PC-9 (cell line): ENCODE measurements at regions not wholly inside any gene's neighbourhood (a gene's known extent, or its start where the extent isn't known, plus 50 kb on each side); places are given as distances from the start of the nearest gene placed in this dataset.

ENCODE experiments used
- EZH2 ChIP-seq: fragments of 200-600 bp; sonication (generic); IDR thresholded peaks from 2 replicates; pipeline ENCODE4 v1.8.0; 2017; ENCODE audit warnings: antibody characterized with exemption, low read depth
- TF ChIP-seq, protein P1 (sequence below): fragments of 200-600 bp; sonication (generic); conservative IDR thresholded peaks from 2 replicates; pipeline ENCODE4 v1.6.1; 2017; ENCODE audit warnings: mixed run types, antibody characterized with exemption, mild to moderate bottlenecking, moderate library complexity

DNA sequence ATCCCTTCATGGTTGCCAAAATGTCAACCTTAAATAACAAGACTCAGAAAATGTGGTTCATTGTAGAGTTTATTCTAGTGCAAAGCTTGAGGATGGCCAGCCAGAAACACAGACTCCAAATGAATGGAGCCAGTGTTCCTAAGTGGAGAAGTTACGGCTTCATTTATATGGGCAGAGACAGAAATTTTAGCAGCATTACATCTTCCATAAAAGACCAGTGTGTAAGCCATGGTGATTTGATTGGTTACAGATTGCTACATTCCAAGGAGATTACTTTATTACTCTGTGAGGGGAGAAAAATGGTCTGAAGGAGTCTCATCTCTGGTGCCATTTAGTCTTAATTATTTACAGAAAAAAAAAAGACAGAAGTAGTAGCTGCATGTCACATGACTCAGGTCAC lies 97.8 kb downstream of the OTOR start:
- TF ChIP-seq, protein P1, sequence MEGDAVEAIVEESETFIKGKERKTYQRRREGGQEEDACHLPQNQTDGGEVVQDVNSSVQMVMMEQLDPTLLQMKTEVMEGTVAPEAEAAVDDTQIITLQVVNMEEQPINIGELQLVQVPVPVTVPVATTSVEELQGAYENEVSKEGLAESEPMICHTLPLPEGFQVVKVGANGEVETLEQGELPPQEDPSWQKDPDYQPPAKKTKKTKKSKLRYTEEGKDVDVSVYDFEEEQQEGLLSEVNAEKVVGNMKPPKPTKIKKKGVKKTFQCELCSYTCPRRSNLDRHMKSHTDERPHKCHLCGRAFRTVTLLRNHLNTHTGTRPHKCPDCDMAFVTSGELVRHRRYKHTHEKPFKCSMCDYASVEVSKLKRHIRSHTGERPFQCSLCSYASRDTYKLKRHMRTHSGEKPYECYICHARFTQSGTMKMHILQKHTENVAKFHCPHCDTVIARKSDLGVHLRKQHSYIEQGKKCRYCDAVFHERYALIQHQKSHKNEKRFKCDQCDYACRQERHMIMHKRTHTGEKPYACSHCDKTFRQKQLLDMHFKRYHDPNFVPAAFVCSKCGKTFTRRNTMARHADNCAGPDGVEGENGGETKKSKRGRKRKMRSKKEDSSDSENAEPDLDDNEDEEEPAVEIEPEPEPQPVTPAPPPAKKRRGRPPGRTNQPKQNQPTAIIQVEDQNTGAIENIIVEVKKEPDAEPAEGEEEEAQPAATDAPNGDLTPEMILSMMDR, result no peak
- TF ChIP-seq EZH2, result no peak
